Putamen (tissue), 1 donor: ENCODE measurements at regions not wholly inside any gene's neighbourhood (a gene's known extent, or its start where the extent isn't known, plus 50 kb on each side); places are given as distances from the start of the nearest gene placed in this dataset.
"Not testable (repeated sequence)": the region's sequence is repeated elsewhere in the genome, so short reads cannot be mapped to it uniquely, and the experiment has no call there.

Experiments used
- DNase-seq: peaks from one replicate; pipeline ENCODE4 v3.0.0-alpha.2; 2016; ENCODE audit warnings: low spot score

GRCh38 chr6:80633412-80633811 is 526.9 kb downstream of the BCKDHB start:
- DNase-seq: no peak

- no peak for DNase-seq
These were observed 518.9 kb downstream of the BCKDHB start for GRCh38 chr6:80625405-80625804.

GRCh38 chr6:80623066-80623815 is 516.8 kb downstream of the BCKDHB start:
- DNase-seq: no peak

- no peak for DNase-seq
These were observed 516.2 kb downstream of the BCKDHB start for GRCh38 chr6:80622641-80623040.

- no peak for DNase-seq
These were observed 512.5 kb downstream of the BCKDHB start for GRCh38 chr6:80618953-80619352.

- DNase-seq: no peak
These were observed 504.4 kb downstream of the BCKDHB start for GRCh38 chr6:80610846-80611245.

- no peak for DNase-seq
These were observed 502.4 kb downstream of the BCKDHB start for GRCh38 chr6:80608881-80609280.

GRCh38 chr6:80607811-80608391 is 501.4 kb downstream of the BCKDHB start:
- DNase-seq: no peak

GRCh38 chr6:80605165-80605989 is 498.9 kb downstream of the BCKDHB start:
- peak; percentile 11 for DNase-seq

GRCh38 chr6:80603679-80604078 is 497.2 kb downstream of the BCKDHB start:
- DNase-seq: no peak

GRCh38 chr6:80594461-80594860 is 488.0 kb downstream of the BCKDHB start:
- no peak for DNase-seq

- DNase-seq: no peak
These were observed 486.0 kb downstream of the BCKDHB start for GRCh38 chr6:80592436-80592835.

GRCh38 chr6:80586242-80586641 is 479.8 kb downstream of the BCKDHB start:
- DNase-seq: no peak

- no peak for DNase-seq
These were observed 473.0 kb downstream of the BCKDHB start for GRCh38 chr6:80579391-80580023.

- DNase-seq: not testable (repeated sequence)
These were observed 466.8 kb downstream of the BCKDHB start for GRCh38 chr6:80573320-80573719.

- DNase-seq: no peak
These were observed 459.9 kb downstream of the BCKDHB start for GRCh38 chr6:80566361-80566760.

- no peak for DNase-seq
These were observed 446.7 kb downstream of the BCKDHB start for GRCh38 chr6:80553071-80553740.

GRCh38 chr6:80550748-80551147 is 444.3 kb downstream of the BCKDHB start:
- DNase-seq: no peak

- DNase-seq: no peak
These were observed 443.8 kb downstream of the BCKDHB start for GRCh38 chr6:80550281-80550680.

- no peak for DNase-seq
These were observed 442.1 kb downstream of the BCKDHB start for GRCh38 chr6:80548532-80548931.

- no peak for DNase-seq
These were observed 441.4 kb downstream of the BCKDHB start for GRCh38 chr6:80547827-80548226.
